ENCODE measurements at regions not wholly inside any gene's neighbourhood (a gene's known extent, or its start where the extent isn't known, plus 50 kb on each side); places are given as distances from the start of the nearest gene placed in this dataset.

- TF ChIP-seq POLR2AphosphoS5 (IDR thresholded peaks at IDR 0.05; ENCODE audit: borderline replicate concordance, low read depth, low read length) (no peak), EZH2 (IDR thresholded peaks at IDR 0.05) (no peak)
These were observed 256.7 kb downstream of the DCDC2C start for GRCh38 chr2:3960106-3960505.
